Hepatic stellate cell (primary cell): ENCODE measurements at regions not wholly inside any gene's neighbourhood (a gene's known extent, or its start where the extent isn't known, plus 50 kb on each side); places are given as distances from the start of the nearest gene placed in this dataset.

ENCODE experiments used
- DNase-seq: peaks from one replicate; pipeline ENCODE4 v3.0.0; 2011; ENCODE audit warnings: low spot score

DNA sequence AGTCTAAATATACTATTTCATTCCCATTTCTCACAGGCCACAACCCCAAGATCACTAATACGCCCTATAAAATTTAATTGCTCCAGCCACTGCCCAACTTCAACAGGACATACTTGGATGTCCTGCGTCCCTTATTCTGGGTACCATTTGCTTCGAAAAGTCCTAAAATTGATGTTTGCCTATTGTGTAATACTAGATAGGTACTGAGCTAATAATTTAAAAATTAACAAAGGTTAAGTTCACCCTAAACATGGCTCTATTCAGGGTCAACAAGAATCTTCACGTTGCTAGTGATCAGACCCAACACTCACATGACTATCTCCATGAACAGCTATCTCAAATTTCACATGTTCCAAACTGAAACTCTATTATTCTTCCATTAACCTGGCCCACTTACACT is 296.4 kb upstream of the RND3 start:
- DNase-seq: no peak

DNA sequence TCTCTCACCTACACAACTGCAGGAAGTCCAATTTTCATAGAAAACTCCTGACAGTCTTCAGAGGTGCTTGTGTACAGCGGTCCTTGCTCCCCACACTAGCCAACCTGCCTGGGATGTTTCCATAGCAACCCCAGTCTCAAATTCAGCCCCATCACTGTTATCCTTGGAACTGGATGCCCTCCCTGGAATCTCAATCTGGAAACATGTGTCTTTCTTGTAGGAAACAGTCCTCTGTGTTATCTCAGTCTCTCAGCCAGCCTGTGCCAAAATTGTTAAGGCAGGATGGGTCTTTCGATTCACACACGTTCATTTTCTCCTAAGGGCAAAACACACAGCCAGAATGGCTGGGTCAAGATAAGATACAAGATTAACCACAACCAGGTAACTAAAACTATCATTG is 295.5 kb upstream of the RND3 start:
- DNase-seq: no peak

DNA sequence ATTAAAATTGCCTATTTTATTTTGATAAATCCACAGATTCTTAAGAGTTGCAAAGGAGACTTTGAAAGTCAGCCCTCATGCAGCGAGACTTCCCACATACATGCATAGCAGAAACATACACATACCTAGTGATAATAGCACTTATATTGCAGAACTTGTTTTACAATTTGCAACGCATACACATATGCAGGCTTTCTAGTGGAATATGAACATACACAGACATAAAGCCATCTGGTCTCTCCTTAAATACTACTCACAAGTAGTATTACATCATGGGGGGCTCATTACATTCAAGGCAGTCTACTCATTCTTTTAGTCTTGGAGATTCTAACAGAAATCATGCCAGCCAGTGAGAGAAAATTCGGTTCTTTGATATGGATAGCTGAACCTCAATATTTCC is 295.1 kb upstream of the RND3 start:
- DNase-seq: no peak

DNA sequence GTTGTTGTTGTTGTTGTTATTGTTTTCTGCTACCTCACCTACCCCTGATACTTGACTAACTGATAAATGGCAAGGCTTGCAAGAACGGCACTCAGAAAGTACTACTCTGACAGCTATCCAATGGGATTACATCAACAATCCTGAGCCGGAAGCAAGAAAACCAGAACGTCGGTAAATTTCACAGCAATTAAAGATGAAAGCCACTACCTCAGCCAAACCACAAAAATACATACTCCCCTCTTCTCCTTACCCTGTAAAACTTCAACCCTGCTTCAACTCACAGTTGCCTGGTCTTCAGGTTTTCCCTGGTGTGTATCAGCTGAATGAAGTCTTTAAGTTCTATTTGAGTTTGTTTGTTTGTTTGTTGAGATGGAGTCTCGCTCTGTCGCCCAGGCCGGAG is 293.7 kb upstream of the RND3 start:
- DNase-seq: no peak

- no peak for DNase-seq
Observed at GRCh38 chr2:150778828-150779227, 291.4 kb upstream of the RND3 start.

- no peak for DNase-seq
Observed at GRCh38 chr2:150769421-150769820, 282.0 kb upstream of the RND3 start.

DNA sequence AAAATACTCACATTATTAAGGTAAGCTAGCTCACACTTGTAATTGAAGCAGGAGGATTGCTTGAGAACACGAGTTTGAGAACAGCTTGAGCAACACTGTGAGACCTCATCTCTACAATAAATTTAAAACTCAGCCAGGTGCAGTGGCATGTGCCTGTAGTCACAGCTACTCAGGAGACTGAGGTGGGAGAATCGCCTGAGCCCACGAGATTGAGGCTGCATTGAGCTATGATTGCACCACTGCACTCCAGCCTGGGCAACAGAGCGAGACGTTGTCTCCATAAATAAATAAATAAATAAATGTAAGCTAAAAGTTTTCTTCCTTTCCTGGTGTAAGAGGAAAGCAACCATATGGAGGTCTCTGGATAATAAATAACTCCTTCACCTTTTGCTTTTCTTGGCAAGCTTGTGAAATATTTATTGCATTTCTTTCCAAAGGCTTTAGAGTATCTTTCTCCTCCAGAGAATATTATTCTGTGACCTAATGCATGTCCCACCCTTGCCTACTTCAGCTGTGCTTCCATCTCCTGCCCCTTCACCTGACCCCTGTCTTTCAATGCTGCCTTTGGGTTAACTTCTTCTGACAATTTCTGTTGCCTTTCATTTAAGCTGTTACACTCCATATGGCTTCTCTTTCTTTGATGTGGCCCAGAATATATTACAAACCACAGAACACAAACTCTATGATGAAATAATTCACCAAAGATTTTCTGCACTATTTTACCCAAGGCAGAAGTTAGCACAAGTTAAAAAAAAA is 280.7 kb upstream of the RND3 start:
- no peak for DNase-seq

DNA sequence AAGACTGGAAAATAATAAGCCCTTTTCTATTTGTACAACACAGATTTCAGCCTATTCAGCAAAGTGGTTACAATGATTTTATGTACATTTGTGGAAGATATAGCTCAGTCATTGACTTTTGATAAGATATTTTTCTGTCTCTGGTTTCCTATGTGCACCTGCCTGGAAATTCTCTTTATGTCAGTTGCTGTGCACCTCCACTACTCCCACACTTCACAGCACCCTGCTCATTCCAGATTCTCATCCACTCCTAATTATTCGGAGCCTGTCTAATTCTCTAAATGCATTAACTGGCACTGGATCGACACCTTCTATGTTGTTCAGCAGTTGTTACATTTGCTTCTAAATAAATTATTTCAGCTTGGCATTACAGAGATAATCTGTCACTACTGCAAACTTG is 275.1 kb upstream of the RND3 start:
- DNase-seq: no peak

GRCh38 chr2:150759531-150759930 is 272.1 kb upstream of the RND3 start:
- DNase-seq: no peak

- DNase-seq: no peak
Observed at GRCh38 chr2:150759106-150759505, 271.6 kb upstream of the RND3 start.

GRCh38 chr2:150752229-150752628 is 264.8 kb upstream of the RND3 start:
- DNase-seq: no peak

- no peak for DNase-seq
Observed at GRCh38 chr2:150750720-150751119, 263.3 kb upstream of the RND3 start.

GRCh38 chr2:150742094-150742493 is 254.6 kb upstream of the RND3 start:
- DNase-seq: no peak

DNA sequence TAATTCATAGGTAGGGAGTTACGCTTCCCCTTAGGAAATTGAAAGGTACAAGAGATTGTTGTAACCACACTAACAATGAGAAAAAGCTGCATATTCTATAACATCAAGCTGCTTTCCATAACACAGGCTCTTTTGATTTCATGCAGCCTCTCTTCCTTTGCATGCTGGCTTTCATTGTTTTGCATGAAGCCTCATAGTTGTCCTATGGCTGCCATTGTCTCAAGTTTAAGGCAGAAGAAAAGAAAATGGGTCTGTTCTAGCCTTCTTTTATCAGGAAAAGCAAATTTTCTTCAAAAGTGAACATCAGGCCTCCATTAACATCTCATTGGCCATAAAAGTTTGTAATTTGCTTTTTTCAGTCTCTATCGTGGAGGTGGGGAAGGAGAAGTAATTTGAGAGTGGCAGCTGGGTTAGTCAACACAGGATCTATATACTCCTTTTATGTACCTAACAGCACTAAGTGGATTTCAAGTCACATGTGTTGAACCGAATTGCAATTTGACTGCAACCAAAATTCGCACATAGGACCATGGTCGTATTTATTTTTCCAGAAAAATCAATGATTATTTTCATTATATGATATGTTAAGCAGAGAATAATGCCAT is 248.5 kb upstream of the RND3 start:
- no peak for DNase-seq

- no peak for DNase-seq
Observed at GRCh38 chr2:150733051-150733618, 245.7 kb upstream of the RND3 start.

DNA sequence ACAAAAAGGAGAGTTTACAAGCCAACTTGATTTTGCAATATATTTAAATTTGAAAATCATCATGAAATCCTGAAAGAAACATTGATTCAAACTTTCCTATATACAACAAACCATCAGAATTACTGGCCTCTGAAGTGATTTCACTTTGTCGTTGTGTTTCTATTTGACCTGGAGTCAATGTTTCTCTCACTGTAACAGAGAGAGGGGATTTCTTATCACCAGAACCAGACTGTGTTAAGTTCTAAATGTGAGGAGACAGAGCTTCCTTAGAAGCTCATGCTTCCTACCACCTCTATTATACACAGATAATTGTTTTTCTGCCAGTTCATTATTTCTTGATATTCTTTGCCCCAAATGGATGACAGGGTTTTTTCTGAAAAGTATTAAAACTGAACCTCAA is 245.0 kb upstream of the RND3 start:
- DNase-seq: no peak

DNA sequence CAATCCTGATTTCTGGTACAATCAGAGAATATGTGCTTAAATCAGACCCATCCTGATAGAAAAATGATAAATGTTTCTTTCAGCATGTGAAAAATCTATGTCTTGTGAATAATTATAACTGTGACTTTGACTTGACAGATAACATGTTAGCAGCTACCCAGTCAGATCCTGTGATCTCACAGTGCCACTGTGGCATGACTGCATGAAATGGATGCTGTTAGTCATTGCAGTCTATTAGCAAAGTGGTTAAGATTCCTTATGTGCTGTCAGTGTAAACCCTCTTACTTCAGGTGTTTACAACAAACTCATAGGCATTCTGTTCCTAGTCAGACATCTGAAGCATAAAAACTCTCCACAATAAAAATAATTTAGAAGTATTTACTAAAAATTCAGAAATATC is 244.6 kb upstream of the RND3 start:
- peak; percentile 8 for DNase-seq

GRCh38 chr2:150729495-150729955 is 242.1 kb upstream of the RND3 start:
- peak; percentile 3 for DNase-seq

- no peak for DNase-seq
Observed at GRCh38 chr2:150718280-150718679, 230.8 kb upstream of the RND3 start.

DNA sequence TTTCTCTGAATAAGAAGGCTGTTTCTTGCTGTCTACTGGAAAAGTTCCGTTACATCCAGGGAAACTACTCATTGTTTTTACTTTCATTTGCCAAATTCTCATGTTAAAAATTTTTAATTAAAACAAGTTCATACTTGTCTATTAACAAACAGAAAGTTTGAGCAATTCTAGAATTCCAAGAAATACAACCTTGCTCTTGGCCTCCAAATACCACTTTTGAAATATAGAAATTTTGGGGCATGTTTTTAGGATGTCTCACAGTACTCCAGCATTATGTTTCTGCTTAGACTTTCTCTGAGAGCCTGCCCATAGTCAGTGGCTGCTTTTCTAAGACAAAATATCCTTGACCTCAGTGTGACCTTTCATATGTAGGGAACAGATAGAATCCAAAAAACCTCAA is 228.7 kb upstream of the RND3 start:
- DNase-seq: no peak

DNA sequence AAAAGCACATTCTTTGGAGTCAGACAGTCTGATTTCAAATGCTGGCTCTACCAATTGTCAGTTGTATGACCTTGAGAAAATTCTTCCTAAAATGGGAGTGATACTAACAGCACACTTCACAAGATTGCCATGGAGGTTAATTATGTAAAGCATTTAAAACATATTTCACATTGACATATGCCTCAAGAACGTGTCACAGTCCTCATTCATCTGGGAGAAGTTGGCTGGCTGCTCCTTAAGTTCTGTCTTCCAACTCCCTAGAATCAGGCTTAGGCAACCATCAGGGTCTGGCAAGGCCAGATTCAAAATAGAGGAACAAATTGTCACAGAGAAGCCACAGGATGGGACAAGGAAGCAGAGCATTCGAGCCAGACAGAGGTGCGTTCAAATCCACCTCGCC is 228.0 kb upstream of the RND3 start:
- no peak for DNase-seq

GRCh38 chr2:150710916-150711315 is 223.4 kb upstream of the RND3 start:
- DNase-seq: no peak

- DNase-seq: no peak
Observed at GRCh38 chr2:150710041-150710440, 222.6 kb upstream of the RND3 start.

- DNase-seq: no peak
Observed at GRCh38 chr2:150706561-150706960, 219.1 kb upstream of the RND3 start.
